RWPE1 (cell line): ENCODE measurements at regions not wholly inside any gene's neighbourhood (a gene's known extent, or its start where the extent isn't known, plus 50 kb on each side); places are given as distances from the start of the nearest gene placed in this dataset.

Experiments
- CTCF ChIA-PET: fragments of 350-600 bp; sonication (Branson Sonifier 250); formaldehyde crosslinking; extraction: SDS; loops from one replicate; lab custom pipeline; 2021; lab: Yijun Ruan, JAX
- POLR2A ChIA-PET: fragments of 400-600 bp; formaldehyde crosslinking; extraction: SDS; loops from one replicate; lab custom pipeline; 2020; ENCODE audit warnings: antibody characterized with exemption; ENCODE audit not compliant: low non-redundant PET; lab: Yijun Ruan, JAX
- DNase-seq: peaks from one replicate; pipeline ENCODE4 v3.0.0; 2012; ENCODE audit warnings: low spot score
- H3K27ac ChIP-seq: fragments of 450-650 bp; 2 replicates; pipeline ENCODE4 v1.5.1; 2017
- CTCF ChIP-seq: fragments of 450-650 bp; conservative IDR thresholded peaks from 2 replicates; pipeline ENCODE4 v1.5.1; 2017; ENCODE audit warnings: low read depth, mild to moderate bottlenecking

- TF ChIP-seq CTCF = no peak
- no peak overlapping the region for H3K27ac ChIP-seq
- no peak for DNase-seq
- CTCF ChIA-PET = no interaction called here
- POLR2A ChIA-PET = no interaction called here
Observed at GRCh38 chr4:66330125-66330524, 659.8 kb upstream of the EPHA5 start.

GRCh38 chr4:66328803-66329574 lies 658.7 kb upstream of the EPHA5 start:
- CTCF ChIA-PET = interaction anchor here (0.5 kb wide), 2 partner anchors 129 to 1040 kb away, joined by 3 to 4 read pairs; no protein-coding TSS in a partner anchor
- no peak overlapping the region for H3K27ac ChIP-seq
- no peak for TF ChIP-seq CTCF
- no peak for DNase-seq
- POLR2A ChIA-PET = no interaction called here

- DNase-seq = no peak
- CTCF ChIA-PET = no interaction called here
- POLR2A ChIA-PET = no interaction called here
- TF ChIP-seq CTCF = no peak
- H3K27ac ChIP-seq = no peak overlapping the region
Observed at GRCh38 chr4:66307641-66308438, 637.6 kb upstream of the EPHA5 start.

GRCh38 chr4:66300336-66300934 lies 630.1 kb upstream of the EPHA5 start:
- POLR2A ChIA-PET = no interaction called here
- no peak for DNase-seq
- CTCF ChIA-PET = interaction anchor here (0.7 kb wide), 1 partner anchor 197 kb away, joined by 5 read pairs; no protein-coding TSS in a partner anchor
- TF ChIP-seq CTCF = no peak
- H3K27ac ChIP-seq = no peak overlapping the region

GRCh38 chr4:66298569-66298968 lies 628.3 kb upstream of the EPHA5 start:
- no peak overlapping the region for H3K27ac ChIP-seq
- ChIA-PET CTCF (interaction anchor here (0.7 kb wide), 1 partner anchor 73 kb away, joined by 11 read pairs; no protein-coding TSS in a partner anchor), POLR2A (no interaction called here)
- DNase-seq = no peak
- no peak for TF ChIP-seq CTCF

GRCh38 chr4:66297703-66298102 lies 627.4 kb upstream of the EPHA5 start:
- H3K27ac ChIP-seq = no peak overlapping the region
- DNase-seq = no peak
- ChIA-PET POLR2A (no interaction called here), CTCF (no interaction called here)
- TF ChIP-seq CTCF = no peak
